GM12878 (cell line): ENCODE measurements at regions not wholly inside any gene's neighbourhood (a gene's known extent, or its start where the extent isn't known, plus 50 kb on each side); places are given as distances from the start of the nearest gene placed in this dataset.

Source experiments
- ATAC-seq: fragments of 200-7000 bp; cut with Tn5 transposase; 3 replicates; pipeline ENCODE4 v1.9.1; 2020; ENCODE audit warnings: mild to moderate bottlenecking, moderate library complexity
- BruUV-seq: library from RNA; stranded (reverse); fragments of 400-500 nt; replicated peaks from 2 replicates; lab custom pipeline; 2021; lab: Mats Ljungman, UMichigan
- CTCF ChIA-PET: fragments of 300-600 bp; sonication (Branson Sonifier 250); formaldehyde crosslinking; extraction: SDS; loops from one replicate; lab custom pipeline; 2021; ENCODE audit warnings: inconsistent platforms; lab: Yijun Ruan, JAX
- POLR2A ChIA-PET: fragments of 350-600 bp; formaldehyde crosslinking; extraction: SDS; loops from one replicate; lab custom pipeline; 2021; ENCODE audit warnings: inconsistent platforms; lab: Charles Lee
- RAD21 ChIA-PET: fragments of 300-600 bp; sonication (Branson Sonifier 250); formaldehyde crosslinking; loops from one replicate; lab custom pipeline; 2023; ENCODE audit warnings: antibody characterized with exemption; ENCODE audit not compliant: unreplicated experiment; lab: Charles Lee
- SMC1A ChIA-PET: fragments of 300-600 bp; sonication (Branson Sonifier 250); formaldehyde crosslinking; loops from one replicate; lab custom pipeline; 2023; ENCODE audit not compliant: unreplicated experiment, uncharacterized antibody; lab: Charles Lee
- DNase-seq: peaks from one replicate; pipeline ENCODE4 v3.0.0-alpha.2; 2011; ENCODE audit warnings: low read depth, low spot score
- FAIRE-seq: peaks from 3 replicates; lab custom pipeline; 2011; peaks lifted over from hg19 to GRCh38; lab: Jason Lieb, UNC
- H2AFZ ChIP-seq: 2 replicates; pipeline ENCODE4 v1.6.0; 2011; ENCODE audit warnings: low read depth, low read length, control low read depth; ENCODE audit not compliant: control insufficient read depth
- H3K27ac ChIP-seq: 2 replicates; pipeline ENCODE4 v1.5.1; 2011; ENCODE audit warnings: control low read depth; ENCODE audit not compliant: control insufficient read depth, insufficient read depth
- H3K27me3 ChIP-seq, 2 experiments: replicated peaks in 1 of 2; 2 replicates each; pipeline versions ENCODE4 v1.6.0 to v1.6.1; 2011; ENCODE audit warnings: low read length in 1 of 2; ENCODE audit not compliant: control insufficient read depth in 2 of 2, insufficient read depth in 2 of 2
- H3K36me3 ChIP-seq, 2 experiments: 2 replicates each; pipeline ENCODE4 v1.5.1; 2011; ENCODE audit warnings: low read length in 1 of 2; ENCODE audit not compliant: control insufficient read depth in 2 of 2, insufficient read depth in 2 of 2
- H3K4me1 ChIP-seq: 2 replicates; pipeline ENCODE4 v1.6.1; 2011; ENCODE audit warnings: mild to moderate bottlenecking, low read length, moderate library complexity, mixed read lengths; ENCODE audit not compliant: control insufficient read depth, insufficient read depth
- H3K4me2 ChIP-seq: 2 replicates; pipeline ENCODE4 v1.6.0; 2011; ENCODE audit warnings: control low read depth; ENCODE audit not compliant: control insufficient read depth, insufficient read depth
- H3K4me3 ChIP-seq: fragments of 200-600 bp; sonication (generic); 2 replicates; pipeline ENCODE4 v1.5.1; 2016
- H3K79me2 ChIP-seq: 2 replicates; pipeline ENCODE4 v1.6.0; 2011; ENCODE audit warnings: low read length; ENCODE audit not compliant: control insufficient read depth, insufficient read depth
- H3K9ac ChIP-seq: 2 replicates; pipeline ENCODE4 v1.8.0; 2011; ENCODE audit warnings: low read length, control low read depth, mixed read lengths; ENCODE audit not compliant: control insufficient read depth, insufficient read depth
- H3K9me3 ChIP-seq: replicated peaks from 3 replicates; pipeline ENCODE4 v1.5.1; 2011; ENCODE audit warnings: mild to moderate bottlenecking, low read length; ENCODE audit not compliant: control insufficient read depth, insufficient read depth
- H4K20me1 ChIP-seq: 2 replicates; pipeline ENCODE4 v1.6.0; 2011; ENCODE audit not compliant: control insufficient read depth, insufficient read depth
- BACH1 ChIP-seq: fragments of 450-650 bp; IDR thresholded peaks from 2 replicates; pipeline ENCODE4 v1.6.1; 2017; ENCODE audit warnings: mild to moderate bottlenecking, borderline replicate concordance
- CEBPB ChIP-seq, 2 experiments: fragments of 150-350 bp in 1 of 2; IDR thresholded peaks; 2 replicates each; pipeline ENCODE4 v1.6.1; 2012 to 2014; ENCODE audit warnings: low read depth in 2 of 2, low read length in 2 of 2, borderline replicate concordance in 1 of 2, inconsistent platforms in 1 of 2
- DPF2 ChIP-seq: fragments of 450-650 bp; IDR thresholded peaks from 2 replicates; pipeline ENCODE4 v1.6.1; 2017; ENCODE audit warnings: mild to moderate bottlenecking
- MEF2B ChIP-seq: fragments of 450-650 bp; IDR thresholded peaks from 2 replicates; pipeline ENCODE4 v1.6.1; 2018; ENCODE audit warnings: mild to moderate bottlenecking, moderate library complexity; ENCODE audit not compliant: partially characterized antibody, poor library complexity, severe bottlenecking
- MYB ChIP-seq: fragments of 150-350 bp; IDR thresholded peaks from 2 replicates; pipeline ENCODE4 v1.6.1; 2014; ENCODE audit warnings: mild to moderate bottlenecking, low read depth, low read length, borderline replicate concordance
- NFXL1 ChIP-seq: fragments of 450-650 bp; IDR thresholded peaks from 2 replicates; pipeline ENCODE4 v1.6.1; 2017; ENCODE audit warnings: antibody characterized with exemption, mild to moderate bottlenecking, borderline replicate concordance
- NRF1 ChIP-seq: conservative IDR thresholded peaks from 2 replicates; pipeline ENCODE4 v1.6.1; 2011; ENCODE audit warnings: mild to moderate bottlenecking, low read depth, low read length, improper control_type of control experiment
- SMC3 ChIP-seq: IDR thresholded peaks from 2 replicates; pipeline ENCODE4 v1.6.1; 2011; ENCODE audit warnings: low read length, improper control_type of control experiment, borderline replicate concordance
- YY1 ChIP-seq: IDR thresholded peaks from 2 replicates; pipeline ENCODE4 v1.6.1; 2011; ENCODE audit warnings: low read depth, mild to moderate bottlenecking, low read length
- ZNF24 ChIP-seq: fragments of 450-650 bp; IDR thresholded peaks from 2 replicates; pipeline ENCODE4 v1.6.1; 2017; ENCODE audit warnings: antibody characterized with exemption, mild to moderate bottlenecking
- WGBS: methylation state at CpG from one replicate; pipeline ENCODE4 v1.1.6; 2016; ENCODE audit warnings: low lambda C conversion rate; ENCODE audit not compliant: insufficient replicate concordance, insufficient coverage; ENCODE audit errors: missing lambda C conversion rate; 5-methylcytosine and 5-hydroxymethylcytosine counted together
- in situ Hi-C: fragments of 300-500 bp; cut with MboI; formaldehyde crosslinking; loops from 9 replicates; pipeline ENCODE4 v1.14.3; 2018; ENCODE audit warnings: mixed read lengths
- intact Hi-C: fragments of 100-400 bp; cut with micrococcal nuclease; formaldehyde crosslinking; loops from one replicate; pipeline ENCODE4 v1.14.2; 2022; ENCODE audit not compliant: unreplicated experiment
- TF ChIP-seq, protein P1 (sequence below): fragments of 450-650 bp; IDR thresholded peaks from 2 replicates; pipeline ENCODE4 v1.6.1; 2016; ENCODE audit warnings: mild to moderate bottlenecking, moderate library complexity, borderline replicate concordance
- TF ChIP-seq, protein P2 (sequence below): fragments of 150-350 bp; IDR thresholded peaks from 2 replicates; pipeline ENCODE4 v1.6.1; 2014; ENCODE audit warnings: mild to moderate bottlenecking, low read depth, low read length
- TF ChIP-seq, protein P3 (sequence below): fragments of 450-650 bp; formaldehyde crosslinking; IDR thresholded peaks from 2 replicates; pipeline ENCODE4 v1.4.0; 2022; ENCODE audit warnings: mild to moderate bottlenecking, moderate library complexity
- TF ChIP-seq, protein P4 (sequence below): IDR thresholded peaks from 2 replicates; pipeline ENCODE4 v1.6.1; 2011; ENCODE audit warnings: mild to moderate bottlenecking, low read depth, low read length, moderate library complexity; ENCODE audit not compliant: insufficient replicate concordance

DNA sequence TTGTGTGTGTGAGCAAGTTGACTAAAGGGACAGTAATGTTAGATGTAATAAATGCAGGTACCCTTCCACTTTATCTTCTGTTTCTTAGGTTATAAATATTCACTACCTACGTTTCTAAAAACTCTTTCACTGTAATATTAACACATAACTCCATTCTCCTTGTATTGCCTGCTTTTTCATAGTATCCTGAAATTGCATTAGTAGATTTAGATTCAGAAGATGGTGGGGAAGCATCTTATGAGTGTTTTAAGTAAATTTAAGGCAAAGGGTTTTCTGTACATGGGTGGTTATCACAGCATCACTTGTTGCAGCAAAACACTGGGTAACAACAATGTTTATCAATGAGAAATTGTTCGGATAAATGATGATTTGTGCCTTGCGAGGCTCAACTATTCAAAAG lies 115.2 kb upstream of the VPREB1 start:
- Histone ChIP-seq H3K4me2 (no peak overlapping the region), H3K79me2 (no peaks in the 10 kb centered on the region), H3K4me1 (no peaks in the 10 kb centered on the region), H2AFZ (no peak overlapping the region), H3K27me3 (no peaks in the 10 kb centered on the region), H3K27ac (no peak overlapping the region), H3K9ac (no peak overlapping the region), H3K9me3 (no peaks in the 10 kb centered on the region), H3K4me3 (no peak overlapping the region), H4K20me1 (no peaks in the 10 kb centered on the region), H3K36me3 (no peaks in the 10 kb centered on the region)
- CTCF ChIA-PET, result interaction anchor here (1.3 to 2.1 kb wide), 2 partner anchors 11 to 15 kb away, joined by 3 to 19 read pairs; no protein-coding TSS in a partner anchor
- intact Hi-C loops, result no loop called here
- SMC1A ChIA-PET, result no interaction called here
- in situ Hi-C loops, result no loop called here
- POLR2A ChIA-PET, result no interaction called here
- ATAC-seq, result no peak
- WGBS, result 70% methylated on average over 3 of the region's 3 CpGs
- FAIRE-seq, result no peak
- BruUV-seq, result no TSS peak
- no peak for DNase-seq
- RAD21 ChIA-PET, result no interaction called here
- TF ChIP-seq DPF2 (no peak), CEBPB (IDR thresholded peaks at IDR 0.05; ENCODE audit: borderline replicate concordance in 1 of 2, low read depth in 2 of 2, low read length in 2 of 2) (no peak), ZNF24 (no peak), YY1 (no peak), SMC3 (no peak), NRF1 (no peak), NFXL1 (no peak), BACH1 (no peak), MYB (no peak), MEF2B (no peak)
- TF ChIP-seq, protein P1, sequence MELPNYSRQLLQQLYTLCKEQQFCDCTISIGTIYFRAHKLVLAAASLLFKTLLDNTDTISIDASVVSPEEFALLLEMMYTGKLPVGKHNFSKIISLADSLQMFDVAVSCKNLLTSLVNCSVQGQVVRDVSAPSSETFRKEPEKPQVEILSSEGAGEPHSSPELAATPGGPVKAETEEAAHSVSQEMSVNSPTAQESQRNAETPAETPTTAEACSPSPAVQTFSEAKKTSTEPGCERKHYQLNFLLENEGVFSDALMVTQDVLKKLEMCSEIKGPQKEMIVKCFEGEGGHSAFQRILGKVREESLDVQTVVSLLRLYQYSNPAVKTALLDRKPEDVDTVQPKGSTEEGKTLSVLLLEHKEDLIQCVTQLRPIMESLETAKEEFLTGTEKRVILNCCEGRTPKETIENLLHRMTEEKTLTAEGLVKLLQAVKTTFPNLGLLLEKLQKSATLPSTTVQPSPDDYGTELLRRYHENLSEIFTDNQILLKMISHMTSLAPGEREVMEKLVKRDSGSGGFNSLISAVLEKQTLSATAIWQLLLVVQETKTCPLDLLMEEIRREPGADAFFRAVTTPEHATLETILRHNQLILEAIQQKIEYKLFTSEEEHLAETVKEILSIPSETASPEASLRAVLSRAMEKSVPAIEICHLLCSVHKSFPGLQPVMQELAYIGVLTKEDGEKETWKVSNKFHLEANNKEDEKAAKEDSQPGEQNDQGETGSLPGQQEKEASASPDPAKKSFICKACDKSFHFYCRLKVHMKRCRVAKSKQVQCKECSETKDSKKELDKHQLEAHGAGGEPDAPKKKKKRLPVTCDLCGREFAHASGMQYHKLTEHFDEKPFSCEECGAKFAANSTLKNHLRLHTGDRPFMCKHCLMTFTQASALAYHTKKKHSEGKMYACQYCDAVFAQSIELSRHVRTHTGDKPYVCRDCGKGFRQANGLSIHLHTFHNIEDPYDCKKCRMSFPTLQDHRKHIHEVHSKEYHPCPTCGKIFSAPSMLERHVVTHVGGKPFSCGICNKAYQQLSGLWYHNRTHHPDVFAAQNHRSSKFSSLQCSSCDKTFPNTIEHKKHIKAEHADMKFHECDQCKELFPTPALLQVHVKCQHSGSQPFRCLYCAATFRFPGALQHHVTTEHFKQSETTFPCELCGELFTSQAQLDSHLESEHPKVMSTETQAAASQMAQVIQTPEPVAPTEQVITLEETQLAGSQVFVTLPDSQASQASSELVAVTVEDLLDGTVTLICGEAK, result no peak
- TF ChIP-seq, protein P2, sequence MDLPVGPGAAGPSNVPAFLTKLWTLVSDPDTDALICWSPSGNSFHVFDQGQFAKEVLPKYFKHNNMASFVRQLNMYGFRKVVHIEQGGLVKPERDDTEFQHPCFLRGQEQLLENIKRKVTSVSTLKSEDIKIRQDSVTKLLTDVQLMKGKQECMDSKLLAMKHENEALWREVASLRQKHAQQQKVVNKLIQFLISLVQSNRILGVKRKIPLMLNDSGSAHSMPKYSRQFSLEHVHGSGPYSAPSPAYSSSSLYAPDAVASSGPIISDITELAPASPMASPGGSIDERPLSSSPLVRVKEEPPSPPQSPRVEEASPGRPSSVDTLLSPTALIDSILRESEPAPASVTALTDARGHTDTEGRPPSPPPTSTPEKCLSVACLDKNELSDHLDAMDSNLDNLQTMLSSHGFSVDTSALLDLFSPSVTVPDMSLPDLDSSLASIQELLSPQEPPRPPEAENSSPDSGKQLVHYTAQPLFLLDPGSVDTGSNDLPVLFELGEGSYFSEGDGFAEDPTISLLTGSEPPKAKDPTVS, result no peak
- TF ChIP-seq, protein P3, sequence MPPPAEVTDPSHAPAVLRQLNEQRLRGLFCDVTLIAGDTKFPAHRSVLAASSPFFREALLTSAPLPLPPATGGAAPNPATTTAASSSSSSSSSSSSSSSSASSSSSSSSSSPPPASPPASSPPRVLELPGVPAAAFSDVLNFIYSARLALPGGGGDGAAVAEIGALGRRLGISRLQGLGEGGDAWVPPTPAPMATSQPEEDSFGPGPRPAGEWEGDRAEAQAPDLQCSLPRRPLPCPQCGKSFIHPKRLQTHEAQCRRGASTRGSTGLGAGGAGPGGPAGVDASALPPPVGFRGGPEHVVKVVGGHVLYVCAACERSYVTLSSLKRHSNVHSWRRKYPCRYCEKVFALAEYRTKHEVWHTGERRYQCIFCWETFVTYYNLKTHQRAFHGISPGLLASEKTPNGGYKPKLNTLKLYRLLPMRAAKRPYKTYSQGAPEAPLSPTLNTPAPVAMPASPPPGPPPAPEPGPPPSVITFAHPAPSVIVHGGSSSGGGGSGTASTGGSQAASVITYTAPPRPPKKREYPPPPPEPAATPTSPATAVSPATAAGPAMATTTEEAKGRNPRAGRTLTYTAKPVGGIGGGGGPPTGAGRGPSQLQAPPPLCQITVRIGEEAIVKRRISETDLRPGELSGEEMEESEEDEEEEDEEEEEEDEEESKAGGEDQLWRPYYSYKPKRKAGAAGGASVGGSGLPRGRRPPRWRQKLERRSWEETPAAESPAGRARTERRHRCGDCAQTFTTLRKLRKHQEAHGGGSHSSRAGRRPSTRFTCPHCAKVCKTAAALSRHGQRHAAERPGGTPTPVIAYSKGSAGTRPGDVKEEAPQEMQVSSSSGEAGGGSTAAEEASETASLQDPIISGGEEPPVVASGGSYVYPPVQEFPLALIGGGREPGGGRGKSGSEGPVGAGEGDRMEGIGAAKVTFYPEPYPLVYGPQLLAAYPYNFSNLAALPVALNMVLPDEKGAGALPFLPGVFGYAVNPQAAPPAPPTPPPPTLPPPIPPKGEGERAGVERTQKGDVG (CRISPR knock-in tag), result no peak
- TF ChIP-seq, protein P4, sequence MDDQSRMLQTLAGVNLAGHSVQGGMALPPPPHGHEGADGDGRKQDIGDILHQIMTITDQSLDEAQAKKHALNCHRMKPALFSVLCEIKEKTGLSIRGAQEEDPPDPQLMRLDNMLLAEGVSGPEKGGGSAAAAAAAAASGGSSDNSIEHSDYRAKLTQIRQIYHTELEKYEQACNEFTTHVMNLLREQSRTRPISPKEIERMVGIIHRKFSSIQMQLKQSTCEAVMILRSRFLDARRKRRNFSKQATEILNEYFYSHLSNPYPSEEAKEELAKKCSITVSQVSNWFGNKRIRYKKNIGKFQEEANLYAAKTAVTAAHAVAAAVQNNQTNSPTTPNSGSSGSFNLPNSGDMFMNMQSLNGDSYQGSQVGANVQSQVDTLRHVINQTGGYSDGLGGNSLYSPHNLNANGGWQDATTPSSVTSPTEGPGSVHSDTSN, result no peak
